NB4 (cell line): ENCODE measurements at regions not wholly inside any gene's neighbourhood (a gene's known extent, or its start where the extent isn't known, plus 50 kb on each side); places are given as distances from the start of the nearest gene placed in this dataset.
"Not testable (repeated sequence)": the region's sequence is repeated elsewhere in the genome, so short reads cannot be mapped to it uniquely, and the experiment has no call there.

ENCODE experiments used
- MAX ChIP-seq: IDR thresholded peaks from 2 replicates; pipeline ENCODE4 v1.6.1; 2011; ENCODE audit warnings: low read depth, low read length
- POLR2A ChIP-seq: IDR thresholded peaks from 2 replicates; pipeline ENCODE4 v1.6.1; 2011; ENCODE audit warnings: mild to moderate bottlenecking; ENCODE audit not compliant: insufficient read length; ENCODE audit errors: extremely low read depth
- TF ChIP-seq, protein P1 (sequence below): IDR thresholded peaks from one replicate; pipeline ENCODE4 v1.5.1; 2012; ENCODE audit warnings: low read depth, low read length

- TF ChIP-seq, protein P1, sequence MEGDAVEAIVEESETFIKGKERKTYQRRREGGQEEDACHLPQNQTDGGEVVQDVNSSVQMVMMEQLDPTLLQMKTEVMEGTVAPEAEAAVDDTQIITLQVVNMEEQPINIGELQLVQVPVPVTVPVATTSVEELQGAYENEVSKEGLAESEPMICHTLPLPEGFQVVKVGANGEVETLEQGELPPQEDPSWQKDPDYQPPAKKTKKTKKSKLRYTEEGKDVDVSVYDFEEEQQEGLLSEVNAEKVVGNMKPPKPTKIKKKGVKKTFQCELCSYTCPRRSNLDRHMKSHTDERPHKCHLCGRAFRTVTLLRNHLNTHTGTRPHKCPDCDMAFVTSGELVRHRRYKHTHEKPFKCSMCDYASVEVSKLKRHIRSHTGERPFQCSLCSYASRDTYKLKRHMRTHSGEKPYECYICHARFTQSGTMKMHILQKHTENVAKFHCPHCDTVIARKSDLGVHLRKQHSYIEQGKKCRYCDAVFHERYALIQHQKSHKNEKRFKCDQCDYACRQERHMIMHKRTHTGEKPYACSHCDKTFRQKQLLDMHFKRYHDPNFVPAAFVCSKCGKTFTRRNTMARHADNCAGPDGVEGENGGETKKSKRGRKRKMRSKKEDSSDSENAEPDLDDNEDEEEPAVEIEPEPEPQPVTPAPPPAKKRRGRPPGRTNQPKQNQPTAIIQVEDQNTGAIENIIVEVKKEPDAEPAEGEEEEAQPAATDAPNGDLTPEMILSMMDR, result not testable (repeated sequence)
- not testable (repeated sequence) for TF ChIP-seq POLR2A, MAX
Observed at GRCh38 chr5:98325187-98325586, 448.3 kb upstream of the RGMB start.
